ENCODE measurements at regions not wholly inside any gene's neighbourhood (a gene's known extent, or its start where the extent isn't known, plus 50 kb on each side); places are given as distances from the start of the nearest gene placed in this dataset.

GRCh38 chr5:99076723-99077640, 148.2 kb upstream of the CHD1 start:
- H3K9me3 Mint-ChIP-seq, result peaks cover 0 to 6% (median 0%) of the 10 kb centered on the region in 8 donors
- no peak overlapping the region for H3K4me3 Mint-ChIP-seq
- H3K27ac ChIP-seq (ENCODE audit: low read depth, low read length), result no peak overlapping the region
- no peaks in the 10 kb centered on the region for H3K27me3 Mint-ChIP-seq
- H3K4me3 ChIP-seq (ENCODE audit: low read length in 2 of 2), result no peak overlapping the region
- H3K4me1 Mint-ChIP-seq, result peaks cover 0 to 2% (median 0%) of the 10 kb centered on the region in 4 donors
- H3K4me1 ChIP-seq (ENCODE audit: insufficient read depth, low read length), result no peaks in the 10 kb centered on the region
- H3K9me3 ChIP-seq (ENCODE audit: control insufficient read depth in 1 of 2, low read length in 2 of 2), result no peaks in the 10 kb centered on the region
- no peaks in the 10 kb centered on the region for H3K36me3 ChIP-seq (ENCODE audit: insufficient read depth, low read length)
- no peak for DNase-seq
- H3K27ac Mint-ChIP-seq, result peak overlapping the region in 1 of 7 donors; percentile 28
- ChIA-PET CTCF (ENCODE audit: partially characterized antibody) (no interaction called here), POLR2A (ENCODE audit: partially characterized antibody) (no interaction called here)
- no peaks in the 10 kb centered on the region for H3K27me3 ChIP-seq (ENCODE audit: insufficient read depth, low read length)
- H3K36me3 Mint-ChIP-seq, result no peaks in the 10 kb centered on the region
- intact Hi-C loops (cut with micrococcal nuclease), result no loop called here

GRCh38 chr5:99072846-99073245, 144.0 kb upstream of the CHD1 start:
- CTCF ChIA-PET (ENCODE audit: partially characterized antibody), result no interaction called here
- H3K36me3 ChIP-seq (ENCODE audit: insufficient read depth, low read length), result no peaks in the 10 kb centered on the region
- H3K4me1 Mint-ChIP-seq, result peaks cover 0 to 2% (median 0%) of the 10 kb centered on the region in 4 donors

GRCh38 chr5:99070822-99071221, 142.0 kb upstream of the CHD1 start:
- Histone ChIP-seq H3K27me3 (ENCODE audit: insufficient read depth, low read length) (no peaks in the 10 kb centered on the region), H3K27ac (ENCODE audit: low read depth, low read length) (no peak overlapping the region), H3K4me3 (ENCODE audit: low read length in 2 of 2) (no peak overlapping the region), H3K4me1 (ENCODE audit: insufficient read depth, low read length) (no peaks in the 10 kb centered on the region), H3K36me3 (ENCODE audit: insufficient read depth, low read length) (no peaks in the 10 kb centered on the region), H3K9me3 (ENCODE audit: control insufficient read depth in 1 of 2, low read length in 2 of 2) (no peaks in the 10 kb centered on the region)
- ChIA-PET POLR2A (ENCODE audit: partially characterized antibody) (no interaction called here), CTCF (ENCODE audit: partially characterized antibody) (interaction anchor here (0.9 to 1.2 kb wide), 2 partner anchors 9 to 11 kb away, joined by 3 to 5 read pairs; no protein-coding TSS in a partner anchor)
- Mint-ChIP-seq H3K36me3 (no peaks in the 10 kb centered on the region), H3K4me3 (no peak overlapping the region), H3K4me1 (peaks cover 0 to 2% (median 0%) of the 10 kb centered on the region in 4 donors), H3K9me3 (peaks cover 0 to 6% (median 0%) of the 10 kb centered on the region in 8 donors), H3K27me3 (no peaks in the 10 kb centered on the region), H3K27ac (no peak overlapping the region)
- intact Hi-C loops (cut with micrococcal nuclease), result no loop called here
- DNase-seq, result no peak

More at GRCh38 chr5:99072846-99073245, 144.0 kb upstream of the CHD1 start:
- H3K9me3 Mint-ChIP-seq, result peaks cover 0 to 6% (median 0%) of the 10 kb centered on the region in 8 donors
- H3K27ac ChIP-seq (ENCODE audit: low read depth, low read length), result no peak overlapping the region
- DNase-seq, result no peak
- intact Hi-C loops (cut with micrococcal nuclease), result no loop called here
- no peaks in the 10 kb centered on the region for H3K36me3 Mint-ChIP-seq
- POLR2A ChIA-PET (ENCODE audit: partially characterized antibody), result no interaction called here
- H3K27me3 Mint-ChIP-seq, result no peaks in the 10 kb centered on the region
- H3K4me3 ChIP-seq (ENCODE audit: low read length in 2 of 2), result no peak overlapping the region
- H3K27me3 ChIP-seq (ENCODE audit: insufficient read depth, low read length), result no peaks in the 10 kb centered on the region
- no peak overlapping the region for H3K4me3 Mint-ChIP-seq
- no peaks in the 10 kb centered on the region for H3K9me3 ChIP-seq (ENCODE audit: control insufficient read depth in 1 of 2, low read length in 2 of 2)
- no peaks in the 10 kb centered on the region for H3K4me1 ChIP-seq (ENCODE audit: insufficient read depth, low read length)
- H3K27ac Mint-ChIP-seq, result no peak overlapping the region

- ChIA-PET CTCF (ENCODE audit: partially characterized antibody) (interaction anchor here (1.2 kb wide), 1 partner anchor 10 kb away, joined by 5 read pairs; no protein-coding TSS in a partner anchor), POLR2A (ENCODE audit: partially characterized antibody) (no interaction called here)
- Histone ChIP-seq H3K4me1 (ENCODE audit: insufficient read depth, low read length) (no peaks in the 10 kb centered on the region), H3K27ac (ENCODE audit: low read depth, low read length) (no peak overlapping the region), H3K27me3 (ENCODE audit: insufficient read depth, low read length) (no peaks in the 10 kb centered on the region), H3K9me3 (ENCODE audit: control insufficient read depth in 1 of 2, low read length in 2 of 2) (no peaks in the 10 kb centered on the region), H3K4me3 (ENCODE audit: low read length in 2 of 2) (no peak overlapping the region), H3K36me3 (ENCODE audit: insufficient read depth, low read length) (no peaks in the 10 kb centered on the region)
- DNase-seq, result no peak
- H3K9me3 Mint-ChIP-seq, result peaks cover 0 to 6% (median 0%) of the 10 kb centered on the region in 8 donors
- H3K36me3 Mint-ChIP-seq, result no peaks in the 10 kb centered on the region
- H3K4me3 Mint-ChIP-seq, result no peak overlapping the region
- H3K27ac Mint-ChIP-seq, result no peak overlapping the region
- H3K4me1 Mint-ChIP-seq, result peaks cover 0 to 2% (median 0%) of the 10 kb centered on the region in 4 donors
- intact Hi-C loops (cut with micrococcal nuclease), result no loop called here
- H3K27me3 Mint-ChIP-seq, result no peaks in the 10 kb centered on the region
These were observed 141.6 kb upstream of the CHD1 start for GRCh38 chr5:99070362-99070761.

GRCh38 chr5:99068944-99069650, 140.3 kb upstream of the CHD1 start:
- H3K36me3 ChIP-seq (ENCODE audit: insufficient read depth, low read length), result no peaks in the 10 kb centered on the region
- H3K27me3 ChIP-seq (ENCODE audit: insufficient read depth, low read length), result no peaks in the 10 kb centered on the region
- Mint-ChIP-seq H3K36me3 (no peaks in the 10 kb centered on the region), H3K27ac (no peak overlapping the region), H3K9me3 (peaks cover 0 to 6% (median 0%) of the 10 kb centered on the region in 8 donors), H3K4me3 (no peak overlapping the region), H3K4me1 (peaks cover 0 to under 1% (median 0%) of the 10 kb centered on the region in 4 donors), H3K27me3 (no peaks in the 10 kb centered on the region)
- H3K4me3 ChIP-seq (ENCODE audit: low read length in 2 of 2), result no peak overlapping the region
- intact Hi-C loops (cut with micrococcal nuclease), result no loop called here
- ChIA-PET POLR2A (ENCODE audit: partially characterized antibody) (no interaction called here), CTCF (ENCODE audit: partially characterized antibody) (no interaction called here)
- H3K9me3 ChIP-seq (ENCODE audit: control insufficient read depth in 1 of 2, low read length in 2 of 2), result no peaks in the 10 kb centered on the region
- no peaks in the 10 kb centered on the region for H3K4me1 ChIP-seq (ENCODE audit: insufficient read depth, low read length)
- H3K27ac ChIP-seq (ENCODE audit: low read depth, low read length), result no peak overlapping the region
- no peak for DNase-seq

- H3K9me3 Mint-ChIP-seq, result no peaks in the 10 kb centered on the region
- Histone ChIP-seq H3K4me1 (ENCODE audit: insufficient read depth, low read length) (no peaks in the 10 kb centered on the region), H3K36me3 (ENCODE audit: insufficient read depth, low read length) (no peaks in the 10 kb centered on the region), H3K9me3 (ENCODE audit: control insufficient read depth in 1 of 2, low read length in 2 of 2) (no peaks in the 10 kb centered on the region), H3K27ac (ENCODE audit: low read depth, low read length) (no peak overlapping the region), H3K27me3 (ENCODE audit: insufficient read depth, low read length) (no peaks in the 10 kb centered on the region), H3K4me3 (ENCODE audit: low read length in 2 of 2) (no peak overlapping the region)
- POLR2A ChIA-PET (ENCODE audit: partially characterized antibody), result interaction anchor here (0.5 to 1.6 kb wide), 3 partner anchors 27 to 134 kb away, joined by 3 to 5 read pairs (median 4); partner anchors contain the start of gene CHD1
- no peak overlapping the region for H3K27ac Mint-ChIP-seq
- CTCF ChIA-PET (ENCODE audit: partially characterized antibody), result interaction anchor here (0.7 to 6.3 kb wide), 3 partner anchors 57 to 159 kb away, joined by 3 to 72 read pairs (median 5); no protein-coding TSS in a partner anchor
- no peaks in the 10 kb centered on the region for H3K36me3 Mint-ChIP-seq
- peaks cover 0 to 2% of the 10 kb centered on the region in 2 donors for H3K27me3 Mint-ChIP-seq
- peaks cover 0 to 7% (median 2%) of the 10 kb centered on the region in 4 donors for H3K4me1 Mint-ChIP-seq
- H3K4me3 Mint-ChIP-seq, result no peak overlapping the region
- no peak for DNase-seq
- intact Hi-C loops (cut with micrococcal nuclease), result no loop called here
These were observed 134.9 kb upstream of the CHD1 start for GRCh38 chr5:99063737-99064136.

GRCh38 chr5:99061711-99062110, 132.9 kb upstream of the CHD1 start:
- POLR2A ChIA-PET (ENCODE audit: partially characterized antibody), result interaction anchor here (1.3 to 4.8 kb wide), 6 partner anchors 15 to 157 kb away, joined by 3 to 69 read pairs (median 22); partner anchors contain the start of gene CHD1
- no peak for DNase-seq
- no peak overlapping the region for H3K27ac Mint-ChIP-seq

More at GRCh38 chr5:99061711-99062110, 132.9 kb upstream of the CHD1 start:
- no peaks in the 10 kb centered on the region for H3K36me3 Mint-ChIP-seq
- H3K9me3 ChIP-seq (ENCODE audit: control insufficient read depth in 1 of 2, low read length in 2 of 2), result no peaks in the 10 kb centered on the region
- no peak overlapping the region for H3K27ac ChIP-seq (ENCODE audit: low read depth, low read length)
- H3K4me1 ChIP-seq (ENCODE audit: insufficient read depth, low read length), result no peaks in the 10 kb centered on the region
- no peaks in the 10 kb centered on the region for H3K9me3 Mint-ChIP-seq
- peaks cover 0 to 14% (median 10%) of the 10 kb centered on the region in 4 donors for H3K4me1 Mint-ChIP-seq
- CTCF ChIA-PET (ENCODE audit: partially characterized antibody), result interaction anchor here (0.7 to 6.3 kb wide), 23 partner anchors 8 to 1831 kb away, joined by 3 to 72 read pairs (median 7); no protein-coding TSS in a partner anchor
- intact Hi-C loops (cut with micrococcal nuclease), result no loop called here
- peaks cover 0 to 2% of the 10 kb centered on the region in 2 donors for H3K27me3 Mint-ChIP-seq
- H3K36me3 ChIP-seq (ENCODE audit: insufficient read depth, low read length), result no peaks in the 10 kb centered on the region
- no peak overlapping the region for H3K4me3 ChIP-seq (ENCODE audit: low read length in 2 of 2)
- no peaks in the 10 kb centered on the region for H3K27me3 ChIP-seq (ENCODE audit: insufficient read depth, low read length)
- no peak overlapping the region for H3K4me3 Mint-ChIP-seq
